PC-3 (cell line): ENCODE measurements at regions not wholly inside any gene's neighbourhood (a gene's known extent, or its start where the extent isn't known, plus 50 kb on each side); places are given as distances from the start of the nearest gene placed in this dataset.

Experiments used
- ATAC-seq: fragments of 200-7000 bp; cut with Tn5 transposase; 2 replicates; pipeline ENCODE4 v1.9.1; 2020; ENCODE audit warnings: mild to moderate bottlenecking, moderate library complexity
- BruUV-seq: library from RNA; stranded (reverse); fragments of 400-500 nt; replicated peaks from 2 replicates; lab custom pipeline; 2021; lab: Mats Ljungman, UMichigan
- CTCF ChIA-PET: fragments of 300-600 bp; sonication (Branson Sonifier 250); formaldehyde crosslinking; loops from one replicate; lab custom pipeline; 2022; ENCODE audit warnings: antibody characterized with exemption; lab: Charles Lee
- POLR2A ChIA-PET: fragments of 300-600 bp; sonication (Branson Sonifier 250); formaldehyde crosslinking; loops from one replicate; lab custom pipeline; 2022; ENCODE audit warnings: antibody characterized with exemption; ENCODE audit not compliant: unreplicated experiment; lab: Charles Lee
- DNase-seq: peaks from one replicate; pipeline ENCODE4 v3.0.0-alpha.2; 2015
- H2AFZ ChIP-seq: fragments of 300-600 bp; sonication (generic); 2 replicates; pipeline ENCODE4 v1.6.0; 2016; ENCODE audit warnings: antibody characterized with exemption, low read length
- H3F3A ChIP-seq: fragments of 300-600 bp; sonication (generic); one replicate; pipeline ENCODE4 v1.6.0; 2017; ENCODE audit warnings: antibody characterized with exemption, low read length, control low read depth, mild to moderate bottlenecking; ENCODE audit not compliant: unreplicated experiment
- H3K27ac ChIP-seq: fragments of 300-600 bp; sonication (generic); 2 replicates; pipeline ENCODE4 v1.5.1; 2016; ENCODE audit warnings: mild to moderate bottlenecking, low read length
- H3K27me3 ChIP-seq: fragments of 300-600 bp; sonication (generic); 2 replicates; pipeline ENCODE4 v1.6.1; 2016; ENCODE audit warnings: low read length, mixed read lengths
- H3K36me3 ChIP-seq: fragments of 300-600 bp; sonication (generic); 2 replicates; pipeline ENCODE4 v1.6.1; 2016; ENCODE audit warnings: low read depth, mixed run types, low read length, mixed read lengths
- H3K4me1 ChIP-seq: fragments of 300-600 bp; sonication (generic); 2 replicates; pipeline ENCODE4 v1.5.1; 2016; ENCODE audit warnings: low read length; ENCODE audit not compliant: insufficient read depth
- H3K4me2 ChIP-seq: fragments of 300-600 bp; sonication (generic); 2 replicates; pipeline ENCODE4 v1.6.0; 2016; ENCODE audit warnings: low read length
- H3K4me3 ChIP-seq: fragments of 300-600 bp; sonication (generic); 2 replicates; pipeline ENCODE4 v1.5.1; 2016; ENCODE audit warnings: mild to moderate bottlenecking, low read length, mixed read lengths
- H3K79me2 ChIP-seq: fragments of 300-600 bp; sonication (generic); 2 replicates; pipeline ENCODE4 v1.6.1; 2017; ENCODE audit warnings: low read length, mixed read lengths
- H3K9ac ChIP-seq: fragments of 300-600 bp; sonication (generic); 2 replicates; pipeline ENCODE4 v1.6.0; 2016; ENCODE audit warnings: mild to moderate bottlenecking, low read length
- H3K9me2 ChIP-seq: fragments of 300-600 bp; sonication (generic); replicated peaks from 2 replicates; pipeline ENCODE4 v1.6.1; 2016; ENCODE audit warnings: mixed run types, low read length, mixed read lengths
- H3K9me3 ChIP-seq: fragments of 300-600 bp; sonication (generic); 2 replicates; pipeline ENCODE4 v1.6.1; 2016; ENCODE audit warnings: low read length, mixed read lengths
- H4K20me1 ChIP-seq: fragments of 300-600 bp; sonication (generic); 2 replicates; pipeline ENCODE4 v1.6.1; 2016; ENCODE audit warnings: low read length, mixed read lengths
- CTCF ChIP-seq: fragments of 300-600 bp; sonication (generic); conservative IDR thresholded peaks from 2 replicates; pipeline ENCODE4 v1.5.1; 2017; ENCODE audit warnings: antibody characterized with exemption, low read depth, mild to moderate bottlenecking, low read length
- EZH2 ChIP-seq: fragments of 300-600 bp; sonication (generic); IDR thresholded peaks from one replicate; pipeline ENCODE4 v1.6.1; 2017; ENCODE audit warnings: antibody characterized with exemption, mild to moderate bottlenecking, low read length; ENCODE audit not compliant: unreplicated experiment
- EZH2phosphoT487 ChIP-seq: fragments of 300-600 bp; sonication (generic); IDR thresholded peaks from 2 replicates; pipeline ENCODE4 v1.6.1; 2018; ENCODE audit warnings: mild to moderate bottlenecking, antibody characterized with exemption, low read length, borderline replicate concordance
- intact Hi-C: fragments of 100-400 bp; cut with micrococcal nuclease; formaldehyde crosslinking; loops from 2 replicates; pipeline ENCODE4 v1.9.0; 2023

- Histone ChIP-seq H3K36me3 (no peaks in the 10 kb centered on the region), H3K4me3 (no peak overlapping the region), H2AFZ (no peak overlapping the region), H3K4me1 (no peaks in the 10 kb centered on the region), H3K4me2 (no peak overlapping the region), H3K27ac (no peak overlapping the region), H3K79me2 (no peaks in the 10 kb centered on the region), H3K9me2 (no peaks in the 10 kb centered on the region), H3K27me3 (no peaks in the 10 kb centered on the region), H4K20me1 (no peaks in the 10 kb centered on the region), H3F3A (no peaks in the 10 kb centered on the region), H3K9me3 (no peaks in the 10 kb centered on the region), H3K9ac (no peak overlapping the region)
- intact Hi-C loops = no loop called here
- ChIA-PET CTCF (no interaction called here), POLR2A (no interaction called here)
- TF ChIP-seq EZH2 = no peak
- TF ChIP-seq CTCF = no peak
- TF ChIP-seq EZH2phosphoT487 = no peak
- no TSS peak for BruUV-seq
- ATAC-seq (no peak), DNase-seq (no peak)
Measured at GRCh38 chrX:140337263-140337662, 167.6 kb downstream of the SOX3 start.

GRCh38 chrX:140318296-140318695 is 186.6 kb downstream of the SOX3 start:
- Histone ChIP-seq H3K27me3 (no peaks in the 10 kb centered on the region), H4K20me1 (no peaks in the 10 kb centered on the region), H3K4me1 (no peaks in the 10 kb centered on the region), H3K9me2 (no peaks in the 10 kb centered on the region), H3F3A (no peaks in the 10 kb centered on the region), H3K4me3 (no peak overlapping the region), H3K27ac (no peak overlapping the region), H3K36me3 (no peaks in the 10 kb centered on the region), H3K9ac (no peak overlapping the region), H3K79me2 (no peaks in the 10 kb centered on the region), H3K9me3 (no peaks in the 10 kb centered on the region), H3K4me2 (no peak overlapping the region), H2AFZ (no peak overlapping the region)
- TF ChIP-seq EZH2phosphoT487 = no peak
- TF ChIP-seq EZH2 = no peak
- no peak for TF ChIP-seq CTCF
- ATAC-seq (no peak), DNase-seq (peak; percentile 28)
- ChIA-PET POLR2A (no interaction called here), CTCF (no interaction called here)
- BruUV-seq = no TSS peak
- intact Hi-C loops = no loop called here

GRCh38 chrX:140317462-140317861 is 187.4 kb downstream of the SOX3 start:
- H3K79me2 ChIP-seq = no peaks in the 10 kb centered on the region
- H3K9me3 ChIP-seq = no peaks in the 10 kb centered on the region
- ChIA-PET POLR2A (no interaction called here), CTCF (no interaction called here)
- no peak overlapping the region for H2AFZ ChIP-seq
- BruUV-seq = no TSS peak
- no peak overlapping the region for H3K27ac ChIP-seq
- H3K4me3 ChIP-seq = no peak overlapping the region
- intact Hi-C loops = no loop called here
- no peak overlapping the region for H3K4me2 ChIP-seq
- no peak for ATAC-seq
- no peak for DNase-seq
- H4K20me1 ChIP-seq = no peaks in the 10 kb centered on the region
- TF ChIP-seq CTCF (no peak), EZH2phosphoT487 (no peak), EZH2 (no peak)
- H3K36me3 ChIP-seq = no peaks in the 10 kb centered on the region
- H3K9ac ChIP-seq = no peak overlapping the region
- no peaks in the 10 kb centered on the region for H3K9me2 ChIP-seq
- no peaks in the 10 kb centered on the region for H3F3A ChIP-seq
- H3K4me1 ChIP-seq = no peaks in the 10 kb centered on the region
- H3K27me3 ChIP-seq = no peaks in the 10 kb centered on the region
